ENCODE measurements at regions not wholly inside any gene's neighbourhood (a gene's known extent, or its start where the extent isn't known, plus 50 kb on each side); places are given as distances from the start of the nearest gene placed in this dataset.

- DNase-seq (ENCODE audit: low read depth): no peak
- CTCF ChIA-PET: interaction anchor here (0.6 kb wide), 1 partner anchor 95 kb away, joined by 3 read pairs; no protein-coding TSS in a partner anchor
Measured at GRCh38 chr15:61381501-61381900, 152.4 kb upstream of the RORA start.

DNA sequence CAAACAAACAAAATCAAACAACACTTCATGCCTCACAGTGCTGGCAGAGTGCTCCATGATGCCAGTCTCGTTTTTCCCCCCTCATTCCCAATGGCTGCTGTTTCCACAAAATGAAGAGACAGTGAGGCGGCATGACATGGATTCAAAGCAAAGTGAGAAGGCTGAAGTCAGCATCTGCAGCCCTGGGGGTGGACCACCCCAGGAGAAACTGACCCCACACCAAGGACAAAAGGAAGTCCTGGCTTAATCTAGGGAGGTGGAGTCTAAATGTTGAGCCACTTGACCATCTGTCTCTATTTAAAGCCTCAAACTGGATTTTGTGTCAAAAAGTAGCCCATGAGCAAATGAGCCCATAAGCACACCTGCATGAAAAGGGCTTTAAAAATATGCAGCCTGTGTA is 151.2 kb upstream of the RORA start:
- Histone ChIP-seq H3K27me3 (ENCODE audit: control insufficient read depth, insufficient read depth, low read length) (no peaks in the 10 kb centered on the region), H3K36me3 (ENCODE audit: control insufficient read depth, insufficient read depth, low read length) (no peaks in the 10 kb centered on the region), H3K4me3 (ENCODE audit: low read depth, low read length) (no peak overlapping the region)
- ChIA-PET CTCF (no interaction called here), POLR2A (no interaction called here)
- DNase-seq (ENCODE audit: low read depth): no peak
- TF ChIP-seq, protein P1, sequence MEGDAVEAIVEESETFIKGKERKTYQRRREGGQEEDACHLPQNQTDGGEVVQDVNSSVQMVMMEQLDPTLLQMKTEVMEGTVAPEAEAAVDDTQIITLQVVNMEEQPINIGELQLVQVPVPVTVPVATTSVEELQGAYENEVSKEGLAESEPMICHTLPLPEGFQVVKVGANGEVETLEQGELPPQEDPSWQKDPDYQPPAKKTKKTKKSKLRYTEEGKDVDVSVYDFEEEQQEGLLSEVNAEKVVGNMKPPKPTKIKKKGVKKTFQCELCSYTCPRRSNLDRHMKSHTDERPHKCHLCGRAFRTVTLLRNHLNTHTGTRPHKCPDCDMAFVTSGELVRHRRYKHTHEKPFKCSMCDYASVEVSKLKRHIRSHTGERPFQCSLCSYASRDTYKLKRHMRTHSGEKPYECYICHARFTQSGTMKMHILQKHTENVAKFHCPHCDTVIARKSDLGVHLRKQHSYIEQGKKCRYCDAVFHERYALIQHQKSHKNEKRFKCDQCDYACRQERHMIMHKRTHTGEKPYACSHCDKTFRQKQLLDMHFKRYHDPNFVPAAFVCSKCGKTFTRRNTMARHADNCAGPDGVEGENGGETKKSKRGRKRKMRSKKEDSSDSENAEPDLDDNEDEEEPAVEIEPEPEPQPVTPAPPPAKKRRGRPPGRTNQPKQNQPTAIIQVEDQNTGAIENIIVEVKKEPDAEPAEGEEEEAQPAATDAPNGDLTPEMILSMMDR (IDR thresholded peaks at IDR 0.05; ENCODE audit: insufficient read depth, low read depth, low read length): no peak

More at GRCh38 chr15:61381501-61381900, 152.4 kb upstream of the RORA start:
- Histone ChIP-seq H3K36me3 (ENCODE audit: control insufficient read depth, insufficient read depth, low read length) (no peaks in the 10 kb centered on the region), H3K4me3 (ENCODE audit: low read depth, low read length) (no peak overlapping the region), H3K27me3 (ENCODE audit: control insufficient read depth, insufficient read depth, low read length) (no peaks in the 10 kb centered on the region)
- TF ChIP-seq, protein P1 (IDR thresholded peaks at IDR 0.05; ENCODE audit: insufficient read depth, low read depth, low read length): no peak
- POLR2A ChIA-PET: no interaction called here

- no peaks in the 10 kb centered on the region for H3K27me3 ChIP-seq (ENCODE audit: control insufficient read depth, insufficient read depth, low read length)
- CTCF ChIA-PET: no interaction called here
- no peaks in the 10 kb centered on the region for H3K36me3 ChIP-seq (ENCODE audit: control insufficient read depth, insufficient read depth, low read length)
- no peak for DNase-seq (ENCODE audit: low read depth)
- H3K4me3 ChIP-seq (ENCODE audit: low read depth, low read length): no peak overlapping the region
- POLR2A ChIA-PET: no interaction called here
- TF ChIP-seq, protein P1 (IDR thresholded peaks at IDR 0.05; ENCODE audit: insufficient read depth, low read depth, low read length): no peak
Measured at GRCh38 chr15:61379005-61379404, 149.9 kb upstream of the RORA start.

DNA sequence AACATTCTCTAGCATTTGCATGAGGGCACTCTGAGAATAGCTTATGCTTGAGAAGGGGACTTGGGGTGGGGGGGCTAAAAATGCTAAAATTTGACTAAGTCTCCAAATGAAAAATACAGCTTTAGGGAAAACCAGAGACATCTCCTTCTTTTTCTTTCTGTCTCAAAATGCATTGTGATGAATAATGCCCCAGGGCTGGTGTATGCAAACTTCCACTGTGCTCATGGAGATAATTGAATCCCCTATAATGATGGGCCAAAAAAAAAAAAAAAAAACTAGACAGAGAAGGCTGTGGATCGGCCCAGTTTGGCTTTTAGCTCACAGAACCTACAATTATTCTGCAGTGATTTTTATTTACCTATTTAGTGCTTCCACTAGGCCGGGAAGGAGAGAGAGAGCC is 147.9 kb upstream of the RORA start:
- DNase-seq (ENCODE audit: low read depth): no peak
- POLR2A ChIA-PET: no interaction called here
- TF ChIP-seq, protein P1 (IDR thresholded peaks at IDR 0.05; ENCODE audit: insufficient read depth, low read depth, low read length): no peak
- Histone ChIP-seq H3K4me3 (ENCODE audit: low read depth, low read length) (no peak overlapping the region), H3K27me3 (ENCODE audit: control insufficient read depth, insufficient read depth, low read length) (no peaks in the 10 kb centered on the region), H3K36me3 (ENCODE audit: control insufficient read depth, insufficient read depth, low read length) (no peaks in the 10 kb centered on the region)
- CTCF ChIA-PET: no interaction called here

DNA sequence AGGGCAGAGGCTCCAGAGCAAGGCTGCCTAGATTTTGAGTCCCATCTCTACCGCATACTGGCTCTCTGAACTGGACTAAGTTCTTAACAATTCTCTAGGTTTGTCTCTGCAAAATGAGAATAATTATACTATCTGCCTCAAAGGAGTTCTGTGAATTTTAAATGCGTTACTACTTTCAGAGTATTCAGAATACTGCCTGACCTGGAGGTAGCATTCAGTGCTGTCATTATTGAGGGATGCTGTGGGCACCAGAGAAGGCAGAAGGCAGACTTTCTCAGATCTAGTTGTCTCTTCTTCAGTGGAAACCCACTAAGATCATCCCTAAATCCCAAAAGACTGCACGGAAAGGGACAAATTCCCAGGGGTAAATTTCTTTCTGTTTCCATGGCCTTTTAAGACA is 147.4 kb upstream of the RORA start:
- no peak overlapping the region for H3K4me3 ChIP-seq (ENCODE audit: low read depth, low read length)
- CTCF ChIA-PET: no interaction called here
- H3K27me3 ChIP-seq (ENCODE audit: control insufficient read depth, insufficient read depth, low read length): no peaks in the 10 kb centered on the region
- TF ChIP-seq, protein P1 (IDR thresholded peaks at IDR 0.05; ENCODE audit: insufficient read depth, low read depth, low read length): no peak
- H3K36me3 ChIP-seq (ENCODE audit: control insufficient read depth, insufficient read depth, low read length): no peaks in the 10 kb centered on the region
- DNase-seq (ENCODE audit: low read depth): no peak
- POLR2A ChIA-PET: no interaction called here

All from BJ (cell line).